Endothelial cell of umbilical vein (primary cell): ENCODE measurements at regions not wholly inside any gene's neighbourhood (a gene's known extent, or its start where the extent isn't known, plus 50 kb on each side); places are given as distances from the start of the nearest gene placed in this dataset.

Experiments used
- EZH2 ChIP-seq: IDR thresholded peaks from 2 replicates; pipeline ENCODE4 v1.6.1; 2012; ENCODE audit warnings: borderline replicate concordance, low read depth, mild to moderate bottlenecking, moderate library complexity, low read length, inconsistent platforms; ENCODE audit not compliant: severe bottlenecking
- TF ChIP-seq, protein P1 (sequence below), 2 donors: IDR thresholded peaks; 1 replicate in 1 of 2; 2 replicates in 1 of 2; pipeline ENCODE4 v1.5.1; 2011; ENCODE audit warnings: low read length in 2 of 2, mild to moderate bottlenecking in 2 of 2, moderate library complexity in 2 of 2, control low read depth in 1 of 2, inconsistent platforms in 1 of 2, low read depth in 1 of 2; ENCODE audit not compliant: insufficient read depth in 1 of 2; ENCODE audit errors: extremely low read depth in 1 of 2

GRCh38 chr15:95261546-95261945 lies 1030.2 kb downstream of the MCTP2 start:
- TF ChIP-seq, protein P1, sequence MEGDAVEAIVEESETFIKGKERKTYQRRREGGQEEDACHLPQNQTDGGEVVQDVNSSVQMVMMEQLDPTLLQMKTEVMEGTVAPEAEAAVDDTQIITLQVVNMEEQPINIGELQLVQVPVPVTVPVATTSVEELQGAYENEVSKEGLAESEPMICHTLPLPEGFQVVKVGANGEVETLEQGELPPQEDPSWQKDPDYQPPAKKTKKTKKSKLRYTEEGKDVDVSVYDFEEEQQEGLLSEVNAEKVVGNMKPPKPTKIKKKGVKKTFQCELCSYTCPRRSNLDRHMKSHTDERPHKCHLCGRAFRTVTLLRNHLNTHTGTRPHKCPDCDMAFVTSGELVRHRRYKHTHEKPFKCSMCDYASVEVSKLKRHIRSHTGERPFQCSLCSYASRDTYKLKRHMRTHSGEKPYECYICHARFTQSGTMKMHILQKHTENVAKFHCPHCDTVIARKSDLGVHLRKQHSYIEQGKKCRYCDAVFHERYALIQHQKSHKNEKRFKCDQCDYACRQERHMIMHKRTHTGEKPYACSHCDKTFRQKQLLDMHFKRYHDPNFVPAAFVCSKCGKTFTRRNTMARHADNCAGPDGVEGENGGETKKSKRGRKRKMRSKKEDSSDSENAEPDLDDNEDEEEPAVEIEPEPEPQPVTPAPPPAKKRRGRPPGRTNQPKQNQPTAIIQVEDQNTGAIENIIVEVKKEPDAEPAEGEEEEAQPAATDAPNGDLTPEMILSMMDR (IDR thresholded peaks at IDR 0.05; ENCODE audit: extremely low read depth in 1 of 2, insufficient read depth in 1 of 2, low read depth in 1 of 2, low read length in 2 of 2) = no peak
- TF ChIP-seq EZH2 = no peak
